GM21737 (cell line): ENCODE measurements at regions not wholly inside any gene's neighbourhood (a gene's known extent, or its start where the extent isn't known, plus 50 kb on each side); places are given as distances from the start of the nearest gene placed in this dataset.
"Not testable (repeated sequence)": the region's sequence is repeated elsewhere in the genome, so short reads cannot be mapped to it uniquely, and the experiment has no call there.

Experiments used
- ATAC-seq: cut with Tn5 transposase; IDR thresholded peaks from one replicate; pipeline ENCODE4 v1.9.1; 2021; ENCODE audit warnings: mild to moderate bottlenecking, moderate library complexity; ENCODE audit not compliant: unreplicated experiment

GRCh38 chrX:67213686-67214085 is 330.1 kb upstream of the AR start:
- not testable (repeated sequence) for ATAC-seq

DNA sequence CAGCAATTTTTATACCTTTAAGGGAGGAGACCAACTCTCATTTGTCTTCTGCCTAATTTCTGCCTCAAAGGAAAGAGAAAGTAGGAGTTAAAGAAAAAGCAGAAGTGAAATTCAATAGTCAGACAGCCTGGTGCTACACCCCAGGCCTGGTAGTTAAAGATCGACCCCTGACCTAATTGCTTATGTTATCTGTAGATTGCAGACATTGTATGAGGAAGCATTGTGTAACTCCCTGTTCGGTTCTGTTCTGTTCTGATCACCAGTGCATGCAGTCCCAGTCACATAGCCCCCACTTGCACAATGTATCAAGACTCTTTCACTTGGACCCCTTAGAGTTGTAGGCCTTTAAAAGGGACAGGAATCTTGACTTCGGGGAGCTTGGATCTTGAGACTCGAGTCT is 335.9 kb upstream of the AR start:
- ATAC-seq = no peak

DNA sequence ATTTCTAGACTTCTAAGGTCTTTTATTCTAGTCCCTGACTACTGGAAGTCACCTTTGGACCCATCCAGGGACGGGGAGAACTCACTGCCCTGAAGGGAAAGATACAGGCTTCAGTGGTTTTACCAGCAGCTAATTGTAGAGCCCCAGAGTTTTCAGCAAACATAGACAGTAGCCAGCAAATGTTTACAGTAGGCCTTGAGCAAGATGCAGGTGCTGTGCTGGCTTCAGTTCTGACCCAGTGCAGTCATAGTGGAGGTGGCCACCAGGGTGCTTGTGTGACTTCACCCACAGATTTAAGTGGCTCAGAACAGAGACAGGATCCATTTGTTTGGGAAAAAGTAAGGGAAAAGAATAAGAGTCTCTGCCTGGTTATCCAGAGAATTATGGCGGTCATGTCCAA is 384.4 kb upstream of the AR start:
- no peak for ATAC-seq

- ATAC-seq = no peak
These were observed 429.2 kb upstream of the AR start for GRCh38 chrX:67114635-67115034.

- ATAC-seq = no peak
These were observed 438.1 kb upstream of the AR start for GRCh38 chrX:67105758-67106116.

DNA sequence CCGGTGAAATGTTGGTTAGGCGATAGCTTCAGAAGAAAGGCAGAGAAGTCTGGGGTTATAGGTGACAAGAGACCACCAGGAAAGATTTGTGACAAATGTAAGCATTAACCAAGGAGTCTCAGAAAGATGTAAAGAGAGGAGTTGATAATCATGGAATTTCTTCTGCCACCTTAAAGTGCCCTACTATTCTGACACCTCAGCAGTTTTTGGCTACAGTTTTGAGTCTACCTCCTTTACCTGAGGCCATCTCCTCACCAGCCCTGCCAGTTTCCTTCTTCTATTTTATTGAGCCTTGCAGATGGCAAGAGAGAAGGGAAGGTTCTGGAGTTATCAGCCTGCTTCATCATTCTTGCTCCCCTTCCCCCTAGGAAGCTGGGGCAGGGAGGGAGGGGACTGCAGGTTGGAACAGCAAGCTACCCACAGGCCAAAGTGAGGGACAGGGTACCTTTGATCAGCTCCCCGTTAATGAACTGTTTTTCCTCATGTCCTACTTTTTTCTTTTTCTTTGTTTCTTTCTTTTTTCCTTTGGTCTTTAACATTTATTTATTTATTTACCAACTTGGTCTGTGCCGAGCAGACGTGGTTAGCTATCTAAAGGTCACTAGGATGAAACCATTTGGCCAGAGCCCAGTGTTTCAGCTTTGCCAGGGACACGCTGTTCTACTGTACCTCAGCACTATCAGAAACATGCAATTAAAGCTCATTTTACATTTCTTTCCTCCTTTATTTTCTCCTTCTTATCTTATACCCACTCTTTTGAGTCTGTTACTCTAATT is 438.7 kb upstream of the AR start:
- ATAC-seq = no peak

GRCh38 chrX:67100031-67100884 is 443.6 kb upstream of the AR start:
- no peak for ATAC-seq

DNA sequence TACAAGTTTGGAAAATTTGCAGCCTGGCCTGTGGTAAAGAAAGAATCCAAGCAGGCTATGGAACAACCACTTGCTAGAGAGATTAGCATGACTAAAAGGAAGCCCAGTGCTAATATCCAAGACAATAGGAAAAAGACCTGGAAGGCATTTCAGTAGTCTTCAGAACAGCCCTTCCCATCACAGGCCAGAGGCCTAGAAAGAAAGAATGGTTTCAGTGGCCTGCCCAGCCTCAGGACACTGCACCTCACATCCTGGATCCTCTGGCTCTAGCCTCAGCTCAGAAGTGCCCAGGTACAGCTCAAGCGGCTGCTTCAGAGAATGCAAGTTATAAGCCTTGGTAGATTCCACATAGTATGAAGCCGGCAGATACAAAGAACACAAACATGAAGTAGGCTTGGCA is 449.8 kb upstream of the AR start:
- no peak for ATAC-seq

GRCh38 chrX:67050760-67051159 is 411.9 kb upstream of the EDA2R start:
- no peak for ATAC-seq

DNA sequence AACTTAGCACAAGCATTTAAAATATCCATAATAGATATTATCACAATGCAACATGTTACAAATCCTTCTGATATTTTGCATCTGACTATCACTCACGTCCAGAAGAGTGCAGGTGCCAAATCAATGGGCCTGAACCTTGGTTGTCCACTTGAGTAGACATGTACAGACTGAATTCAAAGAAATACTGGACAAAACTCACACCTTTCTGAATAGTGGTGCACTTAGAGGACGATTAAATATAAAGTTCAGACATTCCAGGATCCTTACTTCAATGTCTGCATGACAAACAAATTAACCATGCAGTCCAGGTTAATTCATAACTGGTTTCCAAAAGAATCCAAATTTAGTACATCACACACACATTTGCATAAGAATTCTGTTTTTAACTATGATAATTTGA is 406.0 kb upstream of the EDA2R start:
- no peak for ATAC-seq

- ATAC-seq = no peak
These were observed 405.3 kb upstream of the EDA2R start for GRCh38 chrX:67044029-67044653.

GRCh38 chrX:67004451-67004850 is 365.6 kb upstream of the EDA2R start:
- ATAC-seq = no peak

- ATAC-seq = no peak
These were observed 355.9 kb upstream of the EDA2R start for GRCh38 chrX:66994729-66995128.

DNA sequence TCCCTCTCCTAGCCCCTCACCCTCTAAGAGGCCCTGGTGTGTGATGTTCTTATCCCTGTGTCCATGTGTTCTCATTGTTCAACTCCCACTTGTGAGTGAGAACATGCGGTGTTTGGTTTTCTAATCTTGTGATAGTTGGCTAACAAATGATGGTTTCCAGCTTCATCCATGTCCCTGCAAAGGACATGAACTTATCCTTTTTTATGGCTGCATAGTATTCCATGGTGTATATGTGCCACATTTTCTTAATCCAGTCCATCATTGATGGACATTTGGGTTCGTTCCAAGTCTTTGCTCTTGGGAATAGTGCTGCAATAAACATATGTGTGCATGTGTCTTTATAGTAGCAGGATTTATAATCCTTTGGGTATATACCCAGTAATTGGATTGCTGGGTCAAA is 353.2 kb upstream of the EDA2R start:
- not testable (repeated sequence) for ATAC-seq

GRCh38 chrX:66988331-66988730 is 349.5 kb upstream of the EDA2R start:
- no peak for ATAC-seq

DNA sequence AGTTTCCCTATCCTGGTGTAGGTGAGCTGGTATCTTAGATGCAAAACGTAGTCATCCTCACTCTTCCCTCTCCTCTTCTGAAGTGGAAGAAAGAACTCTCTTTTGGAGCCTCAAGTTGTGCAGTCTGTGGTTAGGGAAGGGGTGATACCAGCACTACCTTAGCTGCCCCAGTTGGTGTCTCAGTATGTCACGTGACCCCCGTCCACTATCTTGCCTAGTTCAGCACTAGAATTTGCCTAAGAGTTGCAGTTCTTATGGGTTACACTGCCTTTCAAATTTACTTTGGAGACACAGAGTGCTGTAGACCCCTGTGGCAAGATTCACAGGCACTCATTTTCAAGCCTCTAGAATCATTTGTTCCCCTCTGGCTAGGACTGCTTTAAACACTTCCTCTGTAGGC is 322.8 kb upstream of the EDA2R start:
- no peak for ATAC-seq

- no peak for ATAC-seq
These were observed 292.8 kb upstream of the EDA2R start for GRCh38 chrX:66931713-66932112.

- ATAC-seq = not testable (repeated sequence)
These were observed 291.6 kb upstream of the EDA2R start for GRCh38 chrX:66930516-66930915.

DNA sequence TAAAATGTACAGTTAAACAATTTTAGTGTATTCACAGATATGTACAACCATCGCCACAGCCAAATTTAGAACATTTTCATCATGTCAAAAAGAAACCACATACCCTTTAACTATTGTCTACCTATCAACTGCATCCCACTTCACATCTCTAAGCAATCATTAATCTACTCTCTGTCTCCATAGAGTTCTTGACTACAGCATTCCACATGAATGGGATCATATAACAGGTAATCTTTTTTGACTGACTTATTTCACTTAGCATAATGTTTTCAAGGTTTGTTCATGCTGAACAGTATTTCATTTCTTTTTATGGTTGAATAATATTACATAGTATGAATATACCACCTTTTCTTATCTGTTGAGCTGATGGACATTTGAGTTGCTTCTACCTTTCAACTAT is 281.4 kb upstream of the EDA2R start:
- ATAC-seq = no peak

DNA sequence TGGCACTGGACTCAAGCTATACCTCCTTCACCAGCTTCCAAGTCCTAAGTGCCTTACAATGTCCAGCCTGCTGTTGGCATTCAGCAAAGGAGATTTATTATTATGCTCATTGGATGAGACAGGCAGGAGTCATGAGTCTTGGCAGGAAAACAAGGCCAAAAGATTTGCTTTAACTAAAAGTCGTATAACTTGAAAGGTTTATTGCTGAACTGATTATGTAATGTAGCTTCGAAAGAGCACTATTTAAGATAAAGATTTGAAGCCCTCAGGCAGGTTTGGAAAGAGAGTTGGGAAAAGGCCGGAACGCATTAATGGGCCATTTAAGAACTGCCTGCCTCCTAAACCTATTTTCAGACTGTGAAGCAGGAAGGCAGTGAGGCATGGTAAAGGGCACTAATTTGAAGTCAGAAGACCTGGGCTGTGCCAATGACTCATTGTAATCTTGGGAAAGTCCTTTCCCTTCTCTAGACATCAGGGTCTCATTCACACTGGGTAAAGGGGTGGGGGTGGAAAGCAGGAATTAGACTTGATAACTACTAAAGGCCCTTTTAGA is 280.5 kb upstream of the EDA2R start:
- no peak for ATAC-seq

- ATAC-seq = no peak
These were observed 279.6 kb upstream of the EDA2R start for GRCh38 chrX:66918511-66918910.

- ATAC-seq = no peak
These were observed 277.0 kb upstream of the EDA2R start for GRCh38 chrX:66915893-66916292.
